ENCODE measurements at regions not wholly inside any gene's neighbourhood (a gene's known extent, or its start where the extent isn't known, plus 50 kb on each side); places are given as distances from the start of the nearest gene placed in this dataset.

- peak; percentile 78 for ATAC-seq
- peak overlapping the region in 1 of 3 experiments; percentile 35; a peak in 1 of 6 replicates for H3K4me3 ChIP-seq (replicated peaks in 1 of 3; ENCODE audit: insufficient read depth in 1 of 3, low read depth in 2 of 3, low read length in 3 of 3)
- in situ Hi-C loops (cut with HindIII; ENCODE audit: extremely low pct_ligation_motif_present, low pct_unique_long_range_greater_than_20kb) = no loop called here
- under 1% methylated on average over 20 of the region's 24 CpGs for WGBS (ENCODE audit: low lambda C conversion rate)
- H3K36me3 ChIP-seq (replicated peaks in 1 of 2; ENCODE audit: control insufficient read depth in 1 of 2, insufficient read depth in 2 of 2, low read length in 2 of 2) = no peaks in the 10 kb centered on the region
- no peak overlapping the region for H3K9ac ChIP-seq (ENCODE audit: insufficient read depth, low read depth, low read length)
- H3K27ac ChIP-seq (ENCODE audit: extremely low read length, insufficient read depth, low read length) = no peak overlapping the region
- H3K9me3 ChIP-seq (ENCODE audit: low read length) = no peaks in the 10 kb centered on the region
- H2AFZ ChIP-seq (ENCODE audit: low read length) = no peak overlapping the region
- peaks cover 40% of the 10 kb centered on the region for H3K4me1 ChIP-seq (ENCODE audit: insufficient read depth, low read length)
- ChIA-PET CTCF (ENCODE audit: low intra/inter-chr PET ratio, low total read pairs) (interaction anchor here (1.0 kb wide), 1 partner anchor 29 kb away, joined by 3 read pairs; no protein-coding TSS in a partner anchor), POLR2A (interaction anchor here (0.6 to 1.0 kb wide), 6 partner anchors 32 to 222 kb away, joined by 3 to 5 read pairs (median 3); partner anchors contain the start of gene GSE1)
- DNase-seq (ENCODE audit: low spot score) = peak; percentile 90
- H4K20me1 ChIP-seq (ENCODE audit: insufficient read depth, low read length) = peaks cover 11% of the 10 kb centered on the region; the same call in 1 of the 2 replicates
- peak; percentile 71 for FAIRE-seq
- no peaks in the 10 kb centered on the region for H3K79me2 ChIP-seq (ENCODE audit: insufficient read depth, low read length)
- no TSS peak for BruUV-seq (replicated peaks)
- H3K27me3 ChIP-seq (ENCODE audit: control insufficient read depth in 1 of 2, insufficient read depth in 2 of 2, low read length in 2 of 2) = peaks cover 7 to 14% of the 10 kb centered on the region in 2 experiments; a peak in 4 of 5 replicates
- intact Hi-C loops (cut with micrococcal nuclease; ENCODE audit: unreplicated experiment) = loop anchor here (10.0 kb wide), 2 partner anchors 224 to 324 kb away; partner anchors contain the start of gene GSE1
- H3K4me2 ChIP-seq (ENCODE audit: low read depth, low read length) = peak overlapping the region; percentile 49
- peak; percentile 53 for TF ChIP-seq UBTF (CRISPR knock-in tag; IDR thresholded peaks at IDR 0.05)
- TF ChIP-seq ZNF318 (CRISPR knock-in tag; IDR thresholded peaks at IDR 0.05) = no peak
- 0 out of 2 replicates have a peak, but pooled peaks have one; percentile 17 for TF ChIP-seq JUN (CRISPR knock-in tag; IDR thresholded peaks at IDR 0.05)
- TF ChIP-seq ZNF616 (CRISPR knock-in tag; IDR thresholded peaks at IDR 0.05; ENCODE audit: low read depth) = no peak
- no peak for TF ChIP-seq SP1 (IDR thresholded peaks at IDR 0.05)
- TF ChIP-seq SP1 (CRISPR knock-in tag; IDR thresholded peaks at IDR 0.05) = no peak
- TF ChIP-seq NFAT5 (CRISPR knock-in tag; IDR thresholded peaks at IDR 0.05) = no peak
Measured at GRCh38 chr16:85390511-85391174, 222.5 kb upstream of the GSE1 start.
